ENCODE measurements at regions not wholly inside any gene's neighbourhood (a gene's known extent, or its start where the extent isn't known, plus 50 kb on each side); places are given as distances from the start of the nearest gene placed in this dataset.

DNA sequence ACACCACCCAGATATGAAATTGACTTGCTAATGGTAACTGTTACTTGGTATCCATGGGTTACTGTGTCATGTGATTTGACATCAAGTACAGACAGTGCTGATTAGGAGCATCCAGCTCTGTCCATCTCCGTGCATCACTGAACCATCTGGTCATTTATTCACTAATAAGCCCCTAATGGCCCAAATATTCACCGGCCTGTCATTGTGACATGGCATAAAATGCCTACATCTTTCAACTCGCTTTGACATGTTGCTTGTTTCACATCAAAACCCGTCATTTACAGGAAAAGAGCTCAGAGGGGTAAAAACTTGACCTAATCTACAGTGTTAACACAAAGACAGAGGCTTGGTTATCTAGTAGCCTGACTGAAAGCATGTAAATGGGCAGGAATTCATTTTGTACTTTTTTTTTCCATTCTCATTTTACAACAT, 308.9 kb upstream of the ATP5MC3 start:
- Histone ChIP-seq H3K4me3 (ENCODE audit: low read depth, low read length, poor library complexity, severe bottlenecking) (no peak overlapping the region), H3K9ac (ENCODE audit: low read length) (no peak overlapping the region), H3K27ac (ENCODE audit: low read depth, low read length, poor library complexity, severe bottlenecking) (no peak overlapping the region), H3K9me2 (ENCODE audit: low read depth, low read length) (no peaks in the 10 kb centered on the region), H3K4me1 (ENCODE audit: insufficient read depth, low read length, severe bottlenecking) (no peaks in the 10 kb centered on the region), H3K4me2 (ENCODE audit: low read length) (no peak overlapping the region), H3K9me3 (ENCODE audit: low read length) (no peaks in the 10 kb centered on the region), H3K79me2 (ENCODE audit: insufficient read depth, low read length) (no peaks in the 10 kb centered on the region), H3K36me3 (ENCODE audit: insufficient read depth, low read length) (no peaks in the 10 kb centered on the region), H4K20me1 (ENCODE audit: insufficient read depth, low read length) (no peaks in the 10 kb centered on the region), H3K27me3 (ENCODE audit: insufficient read depth, low read length) (no peaks in the 10 kb centered on the region), H3F3A (ENCODE audit: insufficient read depth, low read length) (no peaks in the 10 kb centered on the region), H2AFZ (ENCODE audit: low read length) (no peak overlapping the region)
- TF ChIP-seq, protein P1, sequence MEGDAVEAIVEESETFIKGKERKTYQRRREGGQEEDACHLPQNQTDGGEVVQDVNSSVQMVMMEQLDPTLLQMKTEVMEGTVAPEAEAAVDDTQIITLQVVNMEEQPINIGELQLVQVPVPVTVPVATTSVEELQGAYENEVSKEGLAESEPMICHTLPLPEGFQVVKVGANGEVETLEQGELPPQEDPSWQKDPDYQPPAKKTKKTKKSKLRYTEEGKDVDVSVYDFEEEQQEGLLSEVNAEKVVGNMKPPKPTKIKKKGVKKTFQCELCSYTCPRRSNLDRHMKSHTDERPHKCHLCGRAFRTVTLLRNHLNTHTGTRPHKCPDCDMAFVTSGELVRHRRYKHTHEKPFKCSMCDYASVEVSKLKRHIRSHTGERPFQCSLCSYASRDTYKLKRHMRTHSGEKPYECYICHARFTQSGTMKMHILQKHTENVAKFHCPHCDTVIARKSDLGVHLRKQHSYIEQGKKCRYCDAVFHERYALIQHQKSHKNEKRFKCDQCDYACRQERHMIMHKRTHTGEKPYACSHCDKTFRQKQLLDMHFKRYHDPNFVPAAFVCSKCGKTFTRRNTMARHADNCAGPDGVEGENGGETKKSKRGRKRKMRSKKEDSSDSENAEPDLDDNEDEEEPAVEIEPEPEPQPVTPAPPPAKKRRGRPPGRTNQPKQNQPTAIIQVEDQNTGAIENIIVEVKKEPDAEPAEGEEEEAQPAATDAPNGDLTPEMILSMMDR (IDR thresholded peaks at IDR 0.05; ENCODE audit: low read length) = no peak
- no peak for TF ChIP-seq EZH2 (IDR thresholded peaks at IDR 0.05; ENCODE audit: borderline replicate concordance, low read length)

DNA sequence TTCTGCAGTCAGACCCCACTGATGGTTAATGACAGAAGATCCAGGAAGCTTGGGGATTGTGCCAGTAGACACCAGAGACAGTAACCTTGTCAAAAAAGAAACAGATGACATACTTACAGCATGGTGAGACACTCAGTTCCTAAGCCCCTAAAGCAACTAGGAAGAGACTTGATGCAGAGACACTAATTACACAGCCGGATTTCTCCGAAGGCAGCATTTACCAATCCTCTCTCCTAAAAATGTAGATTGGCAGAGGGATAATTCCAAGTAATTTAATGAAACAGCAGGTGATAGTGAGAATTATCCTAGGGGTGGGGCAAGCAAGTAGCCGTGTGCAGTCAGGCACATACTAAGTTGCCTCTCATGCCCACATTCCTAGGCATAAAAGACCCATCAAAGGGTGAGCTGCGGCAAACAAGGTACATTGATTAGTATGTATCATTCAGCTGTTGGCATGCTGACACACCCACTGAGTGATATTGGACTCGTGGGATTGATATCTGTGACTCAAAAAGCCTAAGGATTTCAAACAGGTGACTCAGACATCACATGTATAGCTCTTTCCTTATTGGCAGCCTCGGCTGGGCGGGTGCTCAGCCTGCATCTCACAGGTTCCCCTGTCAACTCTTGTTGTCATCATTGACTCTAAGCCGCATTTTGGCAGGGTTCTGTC, 296.7 kb upstream of the ATP5MC3 start:
- no peak overlapping the region for H3K4me2 ChIP-seq (ENCODE audit: low read length)
- H3K27me3 ChIP-seq (ENCODE audit: insufficient read depth, low read length) = no peaks in the 10 kb centered on the region
- H3F3A ChIP-seq (ENCODE audit: insufficient read depth, low read length) = no peaks in the 10 kb centered on the region
- no peak overlapping the region for H3K27ac ChIP-seq (ENCODE audit: low read depth, low read length, poor library complexity, severe bottlenecking)
- H3K9me2 ChIP-seq (ENCODE audit: low read depth, low read length) = no peaks in the 10 kb centered on the region
- TF ChIP-seq, protein P1 (IDR thresholded peaks at IDR 0.05; ENCODE audit: low read length) = no peak
- no peak for TF ChIP-seq EZH2 (IDR thresholded peaks at IDR 0.05; ENCODE audit: borderline replicate concordance, low read length)
- H3K36me3 ChIP-seq (ENCODE audit: insufficient read depth, low read length) = no peaks in the 10 kb centered on the region
- H3K4me1 ChIP-seq (ENCODE audit: insufficient read depth, low read length, severe bottlenecking) = no peaks in the 10 kb centered on the region
- H2AFZ ChIP-seq (ENCODE audit: low read length) = no peak overlapping the region
- no peak overlapping the region for H3K9ac ChIP-seq (ENCODE audit: low read length)
- no peaks in the 10 kb centered on the region for H4K20me1 ChIP-seq (ENCODE audit: insufficient read depth, low read length)
- H3K79me2 ChIP-seq (ENCODE audit: insufficient read depth, low read length) = no peaks in the 10 kb centered on the region
- H3K4me3 ChIP-seq (ENCODE audit: low read depth, low read length, poor library complexity, severe bottlenecking) = no peak overlapping the region
- no peaks in the 10 kb centered on the region for H3K9me3 ChIP-seq (ENCODE audit: low read length)

- Histone ChIP-seq H3K27ac (ENCODE audit: low read depth, low read length, poor library complexity, severe bottlenecking) (no peak overlapping the region), H3K9me2 (ENCODE audit: low read depth, low read length) (no peaks in the 10 kb centered on the region), H3F3A (ENCODE audit: insufficient read depth, low read length) (no peaks in the 10 kb centered on the region), H3K4me3 (ENCODE audit: low read depth, low read length, poor library complexity, severe bottlenecking) (no peak overlapping the region), H3K79me2 (ENCODE audit: insufficient read depth, low read length) (no peaks in the 10 kb centered on the region), H4K20me1 (ENCODE audit: insufficient read depth, low read length) (no peaks in the 10 kb centered on the region), H3K27me3 (ENCODE audit: insufficient read depth, low read length) (no peaks in the 10 kb centered on the region), H2AFZ (ENCODE audit: low read length) (no peak overlapping the region), H3K9ac (ENCODE audit: low read length) (no peak overlapping the region), H3K4me2 (ENCODE audit: low read length) (no peak overlapping the region), H3K36me3 (ENCODE audit: insufficient read depth, low read length) (no peaks in the 10 kb centered on the region), H3K9me3 (ENCODE audit: low read length) (no peaks in the 10 kb centered on the region), H3K4me1 (ENCODE audit: insufficient read depth, low read length, severe bottlenecking) (no peaks in the 10 kb centered on the region)
- no peak for TF ChIP-seq EZH2 (IDR thresholded peaks at IDR 0.05; ENCODE audit: borderline replicate concordance, low read length)
- TF ChIP-seq, protein P1 (IDR thresholded peaks at IDR 0.05; ENCODE audit: low read length) = no peak
These were observed 295.4 kb upstream of the ATP5MC3 start for GRCh38 chr2:175476948-175477347.
